ENCODE measurements at regions not wholly inside any gene's neighbourhood (a gene's known extent, or its start where the extent isn't known, plus 50 kb on each side); places are given as distances from the start of the nearest gene placed in this dataset.

DNA sequence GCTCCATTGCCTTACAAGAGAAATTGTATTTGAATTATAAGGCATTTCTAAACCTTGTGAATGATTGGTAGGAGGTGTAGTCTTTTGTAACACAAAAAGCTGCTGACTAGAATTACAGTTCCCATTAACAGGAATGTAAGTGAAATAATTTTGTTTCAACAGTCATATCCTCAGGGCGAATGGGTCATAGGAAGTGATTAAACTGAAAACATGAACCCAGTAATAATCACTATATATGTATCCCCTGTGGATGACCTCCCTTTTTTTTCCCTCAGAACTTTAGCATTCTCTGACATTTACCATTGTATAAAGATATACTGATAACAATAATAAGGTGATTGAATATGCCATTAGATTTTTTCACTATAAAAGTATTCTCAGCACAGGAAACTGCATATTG lies 312.3 kb downstream of the ATP23 start:
- no peak overlapping the region for H3K4me2 ChIP-seq
- no peaks in the 10 kb centered on the region for H3K9me3 ChIP-seq
- H3K4me3 ChIP-seq (ENCODE audit: low read depth in 2 of 2, low read length in 1 of 2): no peak overlapping the region
- H3K36me3 ChIP-seq (replicated peaks in 1 of 2; ENCODE audit: control insufficient read depth in 1 of 2, insufficient read depth in 2 of 2, low read length in 1 of 2): no peaks in the 10 kb centered on the region
- CTCF ChIA-PET: no interaction called here
- POLR2A ChIA-PET: no interaction called here
- no peaks in the 10 kb centered on the region for H3K4me1 ChIP-seq (ENCODE audit: control insufficient read depth in 1 of 2, insufficient read depth in 2 of 2, low read depth in 1 of 2, low read length in 1 of 2)
- WGBS (ENCODE audit: low lambda C conversion rate): 0% methylated on average over 1 of the region's 1 CpG
- H3K79me2 ChIP-seq (ENCODE audit: insufficient read depth): no peaks in the 10 kb centered on the region
- H2AFZ ChIP-seq (ENCODE audit: low read depth): no peak overlapping the region
- no peaks in the 10 kb centered on the region; the same call in 1 of the 2 replicates for H3K27me3 ChIP-seq (ENCODE audit: insufficient read depth)
- H3K9ac ChIP-seq: no peak overlapping the region
- H3K27ac ChIP-seq (ENCODE audit: low read depth in 2 of 2, low read length in 1 of 2): no peak overlapping the region
- no peak for DNase-seq
- no peaks in the 10 kb centered on the region for H4K20me1 ChIP-seq (ENCODE audit: insufficient read depth)
- no peak for TF ChIP-seq EP300 (IDR thresholded peaks at IDR 0.05; ENCODE audit: borderline replicate concordance in 1 of 2, low read depth in 1 of 2, low read length in 1 of 2)
- no peak for TF ChIP-seq ZBTB33 (IDR thresholded peaks at IDR 0.05; ENCODE audit: borderline replicate concordance, low read depth)
- TF ChIP-seq CHD2 (IDR thresholded peaks at IDR 0.05; ENCODE audit: low read length, partially characterized antibody): no peak
- no peak for TF ChIP-seq SMC3 (IDR thresholded peaks at IDR 0.05; ENCODE audit: low read depth, low read length)
- no peak for TF ChIP-seq NRF1 (IDR thresholded peaks at IDR 0.05; ENCODE audit: low read depth, low read length)
- TF ChIP-seq, protein P1, sequence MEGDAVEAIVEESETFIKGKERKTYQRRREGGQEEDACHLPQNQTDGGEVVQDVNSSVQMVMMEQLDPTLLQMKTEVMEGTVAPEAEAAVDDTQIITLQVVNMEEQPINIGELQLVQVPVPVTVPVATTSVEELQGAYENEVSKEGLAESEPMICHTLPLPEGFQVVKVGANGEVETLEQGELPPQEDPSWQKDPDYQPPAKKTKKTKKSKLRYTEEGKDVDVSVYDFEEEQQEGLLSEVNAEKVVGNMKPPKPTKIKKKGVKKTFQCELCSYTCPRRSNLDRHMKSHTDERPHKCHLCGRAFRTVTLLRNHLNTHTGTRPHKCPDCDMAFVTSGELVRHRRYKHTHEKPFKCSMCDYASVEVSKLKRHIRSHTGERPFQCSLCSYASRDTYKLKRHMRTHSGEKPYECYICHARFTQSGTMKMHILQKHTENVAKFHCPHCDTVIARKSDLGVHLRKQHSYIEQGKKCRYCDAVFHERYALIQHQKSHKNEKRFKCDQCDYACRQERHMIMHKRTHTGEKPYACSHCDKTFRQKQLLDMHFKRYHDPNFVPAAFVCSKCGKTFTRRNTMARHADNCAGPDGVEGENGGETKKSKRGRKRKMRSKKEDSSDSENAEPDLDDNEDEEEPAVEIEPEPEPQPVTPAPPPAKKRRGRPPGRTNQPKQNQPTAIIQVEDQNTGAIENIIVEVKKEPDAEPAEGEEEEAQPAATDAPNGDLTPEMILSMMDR (IDR thresholded peaks at IDR 0.05): no peak
- TF ChIP-seq POLR2AphosphoS5 (IDR thresholded peaks at IDR 0.05; ENCODE audit: low read depth, low read length): no peak
- TF ChIP-seq EZH2phosphoT487 (IDR thresholded peaks at IDR 0.05; ENCODE audit: borderline replicate concordance, low read depth): no peak
- TF ChIP-seq FOXM1 (IDR thresholded peaks at IDR 0.05; ENCODE audit: low read depth): no peak
- no peak for TF ChIP-seq RCOR1 (IDR thresholded peaks at IDR 0.05; ENCODE audit: low read length)
- no peak for TF ChIP-seq MEF2A (IDR thresholded peaks at IDR 0.05; ENCODE audit: borderline replicate concordance, low read depth)
- no peak for TF ChIP-seq ELF1 (IDR thresholded peaks at IDR 0.05)
- no peaks in the 10 kb centered on the region for H3F3A ChIP-seq (replicated peaks; ENCODE audit: insufficient read depth)
- no peaks in the 10 kb centered on the region for H3K9me2 ChIP-seq

DNA sequence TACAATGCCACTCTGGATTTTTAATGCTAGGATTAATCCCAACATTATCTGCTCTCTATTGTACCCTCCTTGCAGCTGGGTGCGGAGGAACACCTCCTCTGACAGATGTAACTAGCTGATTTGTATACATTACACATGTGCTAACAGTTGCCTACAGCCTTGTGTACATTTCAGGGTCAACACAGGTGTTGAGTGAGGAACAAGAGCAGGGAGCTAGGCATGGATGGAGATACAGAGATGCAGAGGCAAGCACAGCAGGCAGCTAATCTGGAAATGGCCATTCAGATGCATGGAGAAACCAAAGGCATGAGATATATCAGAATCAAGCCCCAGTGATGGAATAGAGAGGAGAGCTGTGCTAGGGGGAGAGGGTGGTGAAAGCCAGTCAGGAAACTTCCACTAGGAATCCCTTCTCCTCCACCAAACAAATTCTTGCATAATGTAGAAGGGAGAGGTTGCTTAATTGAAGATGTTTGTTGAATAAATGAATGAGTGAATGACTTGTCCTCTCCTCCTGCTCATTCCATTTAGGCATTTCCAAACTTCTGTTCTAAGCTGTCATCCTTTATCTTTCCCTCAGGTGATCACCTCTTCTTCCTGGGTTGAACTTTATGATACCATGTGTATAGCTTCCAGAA lies 313.2 kb downstream of the ATP23 start:
- Histone ChIP-seq H3K4me1 (ENCODE audit: control insufficient read depth in 1 of 2, insufficient read depth in 2 of 2, low read depth in 1 of 2, low read length in 1 of 2) (no peaks in the 10 kb centered on the region), H3K9me3 (no peaks in the 10 kb centered on the region), H3K4me3 (ENCODE audit: low read depth in 2 of 2, low read length in 1 of 2) (no peak overlapping the region), H3K4me2 (no peak overlapping the region), H3K36me3 (replicated peaks in 1 of 2; ENCODE audit: control insufficient read depth in 1 of 2, insufficient read depth in 2 of 2, low read length in 1 of 2) (no peaks in the 10 kb centered on the region), H3K9ac (no peak overlapping the region), H2AFZ (ENCODE audit: low read depth) (no peak overlapping the region), H4K20me1 (ENCODE audit: insufficient read depth) (no peaks in the 10 kb centered on the region), H3K9me2 (no peaks in the 10 kb centered on the region), H3K79me2 (ENCODE audit: insufficient read depth) (no peaks in the 10 kb centered on the region), H3K27me3 (ENCODE audit: insufficient read depth) (no peaks in the 10 kb centered on the region; the same call in 1 of the 2 replicates), H3K27ac (ENCODE audit: low read depth in 2 of 2, low read length in 1 of 2) (no peak overlapping the region), H3F3A (replicated peaks; ENCODE audit: insufficient read depth) (no peaks in the 10 kb centered on the region)
- ChIA-PET CTCF (no interaction called here), POLR2A (no interaction called here)
- WGBS (ENCODE audit: low lambda C conversion rate): 7% methylated on average over 1 of the region's 1 CpG
- DNase-seq: no peak
- TF ChIP-seq EP300 (IDR thresholded peaks at IDR 0.05; ENCODE audit: borderline replicate concordance in 1 of 2, low read depth in 1 of 2, low read length in 1 of 2) (no peak), CHD2 (IDR thresholded peaks at IDR 0.05; ENCODE audit: low read length, partially characterized antibody) (no peak), IRF3 (IDR thresholded peaks at IDR 0.05; ENCODE audit: low read depth, low read length) (no peak), NFIC (IDR thresholded peaks at IDR 0.05; ENCODE audit: borderline replicate concordance) (no peak), EZH2phosphoT487 (IDR thresholded peaks at IDR 0.05; ENCODE audit: borderline replicate concordance, low read depth) (no peak), GATA2 (CRISPR knock-in tag; IDR thresholded peaks at IDR 0.05) (no peak), POLR2AphosphoS5 (IDR thresholded peaks at IDR 0.05; ENCODE audit: low read depth, low read length) (no peak), TAF1 (IDR thresholded peaks at IDR 0.05; ENCODE audit: borderline replicate concordance, low read depth, low read length) (no peak), TCF12 (IDR thresholded peaks at IDR 0.05) (no peak), GABPA (IDR thresholded peaks at IDR 0.05; ENCODE audit: low read depth) (no peak), FOXJ3 (CRISPR knock-in tag; IDR thresholded peaks at IDR 0.05) (no peak), TEAD4 (IDR thresholded peaks at IDR 0.05; ENCODE audit: borderline replicate concordance, insufficient read depth) (no peak)
- TF ChIP-seq, protein P2, sequence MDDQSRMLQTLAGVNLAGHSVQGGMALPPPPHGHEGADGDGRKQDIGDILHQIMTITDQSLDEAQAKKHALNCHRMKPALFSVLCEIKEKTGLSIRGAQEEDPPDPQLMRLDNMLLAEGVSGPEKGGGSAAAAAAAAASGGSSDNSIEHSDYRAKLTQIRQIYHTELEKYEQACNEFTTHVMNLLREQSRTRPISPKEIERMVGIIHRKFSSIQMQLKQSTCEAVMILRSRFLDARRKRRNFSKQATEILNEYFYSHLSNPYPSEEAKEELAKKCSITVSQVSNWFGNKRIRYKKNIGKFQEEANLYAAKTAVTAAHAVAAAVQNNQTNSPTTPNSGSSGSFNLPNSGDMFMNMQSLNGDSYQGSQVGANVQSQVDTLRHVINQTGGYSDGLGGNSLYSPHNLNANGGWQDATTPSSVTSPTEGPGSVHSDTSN (IDR thresholded peaks at IDR 0.05): no peak
